Vagina (tissue), 2 donors: ENCODE measurements at regions not wholly inside any gene's neighbourhood (a gene's known extent, or its start where the extent isn't known, plus 50 kb on each side); places are given as distances from the start of the nearest gene placed in this dataset.

ENCODE experiments used
- DNase-seq, 2 donors: peaks; one replicate each; pipeline ENCODE4 v3.0.0-alpha.2; 2017; ENCODE audit errors: extremely low spot score in 2 of 2
- H3K27ac ChIP-seq: fragments of 200-600 bp; sonication (generic); one replicate; pipeline ENCODE4 v1.5.1; 2019
- H3K27me3 ChIP-seq: fragments of 200-600 bp; sonication (generic); one replicate; pipeline ENCODE4 v1.5.1; 2019
- H3K36me3 ChIP-seq, 2 donors: fragments of 200-600 bp; sonication (generic); one replicate each; pipeline ENCODE4 v1.5.1; 2017 to 2019
- H3K4me1 ChIP-seq: fragments of 200-600 bp; sonication (generic); one replicate; pipeline ENCODE4 v1.5.1; 2019
- H3K4me3 ChIP-seq, 2 donors: fragments of 200-600 bp; sonication (generic); 1 replicate in 1 of 2; 2 replicates in 1 of 2; pipeline ENCODE4 v1.5.1; 2016 to 2019
- H3K9me3 ChIP-seq: fragments of 200-600 bp; sonication (generic); one replicate; pipeline ENCODE4 v1.5.1; 2019
- CTCF ChIP-seq, 3 experiments: fragments of 450-650 bp in 2 of 3; fragments of 200-600 bp in 1 of 3; sonication (generic) in 1 of 3; IDR thresholded peaks; one replicate each; pipeline ENCODE4 v1.5.1; 2017 to 2019; ENCODE audit warnings: antibody characterized with exemption in 3 of 3, mild to moderate bottlenecking in 2 of 3, moderate library complexity in 2 of 3
- POLR2A ChIP-seq, 2 donors: fragments of 450-650 bp; IDR thresholded peaks; one replicate each; pipeline ENCODE4 v1.6.1; 2017; ENCODE audit warnings: antibody characterized with exemption in 2 of 2, mild to moderate bottlenecking in 2 of 2, moderate library complexity in 2 of 2
- POLR2AphosphoS5 ChIP-seq, 2 donors: sonication (generic); formaldehyde crosslinking; IDR thresholded peaks; one replicate each; pipeline ENCODE4 v1.9.0; 2017; ENCODE audit warnings: antibody characterized with exemption in 2 of 2, mild to moderate bottlenecking in 2 of 2, low read depth in 1 of 2; ENCODE audit not compliant: insufficient read depth in 1 of 2
- intact Hi-C: fragments of 100-400 bp; cut with DNase I; formaldehyde crosslinking; loops from one replicate; pipeline ENCODE4 v1.15.1; 2023

GRCh38 chr13:83738407-83738806 is 143.9 kb downstream of the SLITRK1 start:
- DNase-seq: no peak
- no peak overlapping the region for H3K27ac ChIP-seq
- no peak overlapping the region for H3K4me3 ChIP-seq
- intact Hi-C loops: no loop called here
- no peaks in the 10 kb centered on the region for H3K4me1 ChIP-seq
- TF ChIP-seq POLR2A (IDR thresholded peaks at IDR 0.05) (no peak), CTCF (IDR thresholded peaks at IDR 0.05) (no peak), POLR2AphosphoS5 (IDR thresholded peaks at IDR 0.05; ENCODE audit: insufficient read depth in 1 of 2, low read depth in 1 of 2) (no peak)
- H3K27me3 ChIP-seq: no peaks in the 10 kb centered on the region
- H3K9me3 ChIP-seq: no peaks in the 10 kb centered on the region
- H3K36me3 ChIP-seq: no peaks in the 10 kb centered on the region

- Histone ChIP-seq H3K9me3 (no peaks in the 10 kb centered on the region), H3K27me3 (no peaks in the 10 kb centered on the region), H3K36me3 (no peaks in the 10 kb centered on the region), H3K27ac (no peak overlapping the region), H3K4me3 (no peak overlapping the region), H3K4me1 (no peaks in the 10 kb centered on the region)
- TF ChIP-seq CTCF (IDR thresholded peaks at IDR 0.05) (no peak), POLR2A (IDR thresholded peaks at IDR 0.05) (no peak), POLR2AphosphoS5 (IDR thresholded peaks at IDR 0.05; ENCODE audit: insufficient read depth in 1 of 2, low read depth in 1 of 2) (no peak)
- DNase-seq: no peak
- intact Hi-C loops: no loop called here
Measured at GRCh38 chr13:83733293-83733692, 149.0 kb downstream of the SLITRK1 start.

- H3K36me3 ChIP-seq: no peaks in the 10 kb centered on the region
- no peak for DNase-seq
- H3K4me3 ChIP-seq: no peak overlapping the region
- no peaks in the 10 kb centered on the region for H3K9me3 ChIP-seq
- H3K27ac ChIP-seq: no peak overlapping the region
- intact Hi-C loops: no loop called here
- no peaks in the 10 kb centered on the region for H3K4me1 ChIP-seq
- TF ChIP-seq POLR2A (IDR thresholded peaks at IDR 0.05) (no peak), CTCF (IDR thresholded peaks at IDR 0.05) (no peak), POLR2AphosphoS5 (IDR thresholded peaks at IDR 0.05; ENCODE audit: insufficient read depth in 1 of 2, low read depth in 1 of 2) (no peak)
- H3K27me3 ChIP-seq: no peaks in the 10 kb centered on the region
Measured at GRCh38 chr13:83732755-83733154, 149.5 kb downstream of the SLITRK1 start.

- intact Hi-C loops: no loop called here
- Histone ChIP-seq H3K36me3 (no peaks in the 10 kb centered on the region), H3K27me3 (no peaks in the 10 kb centered on the region), H3K4me3 (no peak overlapping the region), H3K4me1 (no peaks in the 10 kb centered on the region), H3K9me3 (no peaks in the 10 kb centered on the region), H3K27ac (no peak overlapping the region)
- no peak for DNase-seq
- TF ChIP-seq POLR2A (IDR thresholded peaks at IDR 0.05) (no peak), CTCF (IDR thresholded peaks at IDR 0.05) (no peak), POLR2AphosphoS5 (IDR thresholded peaks at IDR 0.05; ENCODE audit: insufficient read depth in 1 of 2, low read depth in 1 of 2) (no peak)
Measured at GRCh38 chr13:83731113-83731512, 151.2 kb downstream of the SLITRK1 start.

- TF ChIP-seq POLR2A (IDR thresholded peaks at IDR 0.05) (no peak), CTCF (IDR thresholded peaks at IDR 0.05) (no peak), POLR2AphosphoS5 (IDR thresholded peaks at IDR 0.05; ENCODE audit: insufficient read depth in 1 of 2, low read depth in 1 of 2) (no peak)
Measured at GRCh38 chr13:83730674-83731073, 151.6 kb downstream of the SLITRK1 start.

More at GRCh38 chr13:83730674-83731073, 151.6 kb downstream of the SLITRK1 start:
- intact Hi-C loops: no loop called here
- H3K27ac ChIP-seq: no peak overlapping the region
- H3K9me3 ChIP-seq: no peaks in the 10 kb centered on the region
- H3K4me3 ChIP-seq: no peak overlapping the region
- no peaks in the 10 kb centered on the region for H3K27me3 ChIP-seq
- H3K4me1 ChIP-seq: no peaks in the 10 kb centered on the region
- no peak for DNase-seq
- no peaks in the 10 kb centered on the region for H3K36me3 ChIP-seq
